ENCODE measurements at regions not wholly inside any gene's neighbourhood (a gene's known extent, or its start where the extent isn't known, plus 50 kb on each side); places are given as distances from the start of the nearest gene placed in this dataset.

GRCh38 chr12:69136931-69137613 is 102.3 kb upstream of the CPSF6 start:
- DNase-seq (no peak), ATAC-seq (no peak)
- peaks cover 0 to 14% (median 1%) of the 10 kb centered on the region in 5 donors for H3K27me3 Mint-ChIP-seq
- no peaks in the 10 kb centered on the region for H3K4me1 Mint-ChIP-seq
- H3K9me3 Mint-ChIP-seq = peaks cover 7 to 47% (median 22%) of the 10 kb centered on the region in 9 donors
- H3K27ac Mint-ChIP-seq = no peak overlapping the region
- no peak overlapping the region for H3K4me3 Mint-ChIP-seq
- H3K36me3 Mint-ChIP-seq = peaks cover 0 to 32% (median 27%) of the 10 kb centered on the region in 3 donors
- POLR2A ChIA-PET = no interaction called here

GRCh38 chr12:69141074-69141473 is 98.3 kb upstream of the CPSF6 start:
- no peak overlapping the region for H3K4me3 Mint-ChIP-seq
- H3K27me3 Mint-ChIP-seq = peaks cover 0 to 9% (median 1%) of the 10 kb centered on the region in 5 donors
- H3K36me3 Mint-ChIP-seq = peaks cover 0 to 32% (median 27%) of the 10 kb centered on the region in 3 donors
- H3K27ac Mint-ChIP-seq = no peak overlapping the region
- no peaks in the 10 kb centered on the region for H3K4me1 Mint-ChIP-seq
- ATAC-seq (no peak), DNase-seq (no peak)
- POLR2A ChIA-PET = no interaction called here
- peaks cover 7 to 47% (median 22%) of the 10 kb centered on the region in 9 donors for H3K9me3 Mint-ChIP-seq

GRCh38 chr12:69149270-69149669 is 90.1 kb upstream of the CPSF6 start:
- DNase-seq (no peak), ATAC-seq (no peak)
- H3K27me3 Mint-ChIP-seq = peaks cover 0 to 2% (median 0%) of the 10 kb centered on the region in 5 donors
- H3K36me3 Mint-ChIP-seq = peaks cover 0 to 2% (median 0%) of the 10 kb centered on the region in 3 donors
- POLR2A ChIA-PET = no interaction called here
- H3K4me1 Mint-ChIP-seq = peaks cover 0 to 8% (median under 1%) of the 10 kb centered on the region in 4 donors
- no peaks in the 10 kb centered on the region for H3K9me3 Mint-ChIP-seq
- H3K4me3 Mint-ChIP-seq = no peak overlapping the region
- H3K27ac Mint-ChIP-seq = peak overlapping the region in 1 of 10 donors; percentile 30

DNA sequence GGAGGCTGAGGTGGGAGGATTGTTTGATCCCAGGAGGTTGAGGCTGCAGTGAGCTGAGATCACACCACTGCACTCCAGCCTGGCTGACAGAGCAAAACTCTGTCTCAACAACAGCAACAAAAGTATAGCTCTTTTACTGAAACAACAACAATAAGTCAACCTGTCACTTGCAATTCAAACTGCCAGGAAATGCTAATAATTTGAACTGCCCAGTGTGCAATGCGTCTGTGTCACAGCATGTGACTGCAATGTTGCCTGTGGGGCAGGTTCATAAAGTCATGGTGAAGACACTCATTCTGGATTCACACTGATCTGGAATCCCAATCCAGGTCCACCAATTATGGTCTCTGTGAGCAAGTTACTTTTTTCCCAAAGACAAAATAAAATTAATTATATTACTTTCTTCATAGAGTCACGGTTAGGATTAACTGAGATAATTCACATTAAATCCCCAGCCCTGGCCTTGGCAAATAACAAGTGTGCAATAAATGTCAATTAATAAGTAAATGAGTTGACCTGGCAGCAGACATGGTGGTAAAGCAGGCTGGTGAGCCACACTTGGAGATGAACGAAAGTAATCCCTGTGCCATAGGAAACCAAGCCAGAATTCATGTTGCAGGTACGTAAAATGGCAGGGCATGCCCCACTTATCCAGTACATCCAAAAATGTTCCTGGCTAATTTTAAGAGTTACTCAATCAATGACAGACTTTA is 89.1 kb upstream of the CPSF6 start:
- H3K27ac Mint-ChIP-seq = no peak overlapping the region
- H3K36me3 Mint-ChIP-seq = peaks cover 0 to 2% (median 0%) of the 10 kb centered on the region in 3 donors
- peaks cover 0 to 12% (median 7%) of the 10 kb centered on the region in 4 donors for H3K4me1 Mint-ChIP-seq
- peaks cover 0 to 2% (median 0%) of the 10 kb centered on the region in 5 donors for H3K27me3 Mint-ChIP-seq
- no peak for ATAC-seq
- no peak for DNase-seq
- no peak overlapping the region for H3K4me3 Mint-ChIP-seq
- POLR2A ChIA-PET = no interaction called here
- no peaks in the 10 kb centered on the region for H3K9me3 Mint-ChIP-seq

DNA sequence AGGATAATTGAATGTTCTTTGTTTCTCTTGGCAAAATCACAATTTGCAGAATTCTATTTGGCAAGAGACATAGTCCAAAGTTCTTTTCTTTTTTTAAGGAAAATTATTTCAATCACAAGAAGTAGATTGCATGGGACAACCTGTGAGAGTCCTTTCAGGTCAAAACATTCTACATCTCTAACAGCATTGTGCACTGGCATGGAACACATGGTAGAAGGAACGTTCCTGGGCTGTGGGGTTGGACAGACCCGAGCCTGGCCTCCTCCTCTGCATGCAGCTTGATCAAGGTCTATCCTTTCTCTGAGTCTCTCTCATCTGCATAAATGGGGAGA is 88.6 kb upstream of the CPSF6 start:
- Mint-ChIP-seq H3K36me3 (peaks cover 0 to 2% (median 0%) of the 10 kb centered on the region in 3 donors), H3K4me1 (peaks cover 0 to 12% (median 7%) of the 10 kb centered on the region in 4 donors), H3K4me3 (no peak overlapping the region), H3K27ac (no peak overlapping the region), H3K9me3 (no peaks in the 10 kb centered on the region), H3K27me3 (peaks cover 0 to 2% (median 0%) of the 10 kb centered on the region in 5 donors)
- POLR2A ChIA-PET = no interaction called here
- no peak for ATAC-seq
- no peak for DNase-seq

DNA sequence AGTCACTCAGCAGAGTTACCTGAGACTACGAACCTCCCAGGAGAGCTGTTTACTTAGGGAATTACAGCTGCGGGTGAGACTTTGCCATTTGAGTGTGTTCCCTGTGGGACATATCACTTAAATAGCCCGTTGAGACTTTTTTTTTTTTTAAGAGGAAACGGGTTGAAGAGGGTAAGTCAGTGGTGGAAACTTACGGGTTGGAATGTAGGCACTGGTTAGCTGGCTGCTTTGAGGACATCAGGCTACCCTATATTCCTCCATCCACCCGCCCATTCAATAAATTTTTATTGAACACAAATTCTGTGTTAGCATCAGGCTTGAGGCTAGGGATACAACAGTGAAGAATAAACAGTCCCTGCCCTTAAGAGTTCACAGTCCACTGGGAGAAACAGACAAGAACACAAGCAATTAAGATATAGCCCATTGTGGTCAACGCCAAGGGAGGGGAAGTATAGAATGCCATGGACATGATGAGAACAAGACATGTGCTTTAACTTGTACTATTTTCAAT is 88.1 kb upstream of the CPSF6 start:
- Mint-ChIP-seq H3K4me3 (no peak overlapping the region), H3K27me3 (peaks cover 0 to 2% (median 0%) of the 10 kb centered on the region in 5 donors), H3K4me1 (peaks cover 0 to 12% (median 7%) of the 10 kb centered on the region in 4 donors), H3K27ac (peak overlapping the region in 1 of 10 donors; percentile 69), H3K36me3 (peaks cover 0 to 2% (median 0%) of the 10 kb centered on the region in 3 donors), H3K9me3 (no peaks in the 10 kb centered on the region)
- no peak for ATAC-seq
- no peak for DNase-seq
- POLR2A ChIA-PET = no interaction called here

DNA sequence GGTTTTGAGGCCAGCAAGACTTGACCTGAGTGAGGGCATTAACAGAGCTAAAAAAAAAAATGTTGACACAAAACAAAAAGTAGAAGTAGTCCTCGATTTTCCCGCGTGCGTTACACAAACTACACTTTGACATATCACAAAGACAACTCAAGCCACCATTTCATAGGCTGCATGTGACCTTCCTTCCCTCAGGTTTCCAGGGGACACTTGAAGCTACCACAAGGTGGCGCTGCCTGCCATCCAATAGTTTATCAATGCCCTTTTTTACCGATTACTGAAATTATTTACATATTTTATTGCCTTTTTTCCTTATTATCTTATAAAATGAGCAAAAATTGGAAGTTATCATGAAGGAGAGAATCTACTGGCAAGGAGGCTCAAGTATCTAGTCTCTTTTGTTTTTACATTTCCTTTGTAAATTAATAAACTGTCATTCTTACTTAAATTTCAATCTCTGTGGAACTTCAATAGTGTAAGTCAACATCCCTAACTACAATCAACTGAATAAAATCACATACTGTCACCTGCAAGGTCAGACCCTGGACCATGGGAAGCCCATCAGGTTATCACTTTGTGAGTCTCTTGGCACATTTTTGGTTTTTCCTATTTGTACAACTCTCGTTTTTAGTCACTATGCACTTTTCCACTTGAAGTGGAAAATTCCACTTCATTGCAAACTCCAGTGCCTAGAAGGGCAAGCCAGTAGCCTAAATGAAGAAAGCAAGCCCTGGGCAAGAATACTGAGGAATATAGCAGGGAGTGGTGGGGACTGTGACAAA is 84.6 kb upstream of the CPSF6 start:
- peak overlapping the region in 6 of 10 donors; percentile 1 to 41 (median 8) for H3K27ac Mint-ChIP-seq
- peaks cover 0 to 2% (median 0%) of the 10 kb centered on the region in 3 donors for H3K36me3 Mint-ChIP-seq
- H3K27me3 Mint-ChIP-seq = peaks cover 0 to 2% (median 0%) of the 10 kb centered on the region in 5 donors
- DNase-seq (peak; percentile 63 to 88 (median 74)), ATAC-seq (peak; percentile 71 to 74)
- peak overlapping the region in 1 of 10 donors; percentile 8 for H3K4me3 Mint-ChIP-seq
- POLR2A ChIA-PET = interaction anchor here (0.7 to 1.4 kb wide), 3 partner anchors 98 to 1885 kb away, joined by 3 to 6 read pairs (median 3); no protein-coding TSS in a partner anchor
- H3K9me3 Mint-ChIP-seq = no peaks in the 10 kb centered on the region
- peaks cover 0 to 18% (median 11%) of the 10 kb centered on the region in 4 donors for H3K4me1 Mint-ChIP-seq

DNA sequence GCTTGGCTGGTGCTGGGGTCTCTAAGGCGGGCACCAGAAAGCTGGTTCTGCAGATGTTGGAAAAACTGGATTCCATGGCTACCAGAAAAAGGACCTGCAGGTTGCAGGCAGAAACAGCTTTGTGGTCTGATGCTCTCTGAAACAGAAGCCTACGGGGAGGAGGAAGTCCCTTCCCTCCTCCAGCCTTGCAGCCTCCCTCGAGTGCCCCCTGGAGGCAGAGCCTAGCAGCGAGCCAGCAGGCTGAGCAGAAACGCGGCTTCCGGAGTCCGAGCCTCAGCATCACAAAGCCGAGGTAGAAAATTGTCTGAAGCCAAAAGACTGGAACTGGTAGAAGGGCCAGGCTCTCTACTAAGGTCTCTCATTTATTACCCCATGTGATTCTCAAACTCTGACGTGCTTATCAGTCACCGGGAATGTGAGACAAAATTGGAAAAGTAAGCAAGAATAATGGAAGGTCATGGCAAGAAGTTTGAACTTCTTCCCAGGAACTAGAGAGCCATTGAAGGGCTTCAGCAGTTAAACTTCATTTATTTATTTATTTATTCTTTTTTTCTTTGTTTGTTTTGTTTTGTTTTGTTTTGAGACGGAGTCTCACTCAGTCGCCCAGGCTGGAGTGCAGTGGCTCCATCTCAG is 82.2 kb upstream of the CPSF6 start:
- H3K9me3 Mint-ChIP-seq = no peaks in the 10 kb centered on the region
- peak overlapping the region; percentile 52 to 71 (median 62) for H3K4me3 Mint-ChIP-seq
- H3K27me3 Mint-ChIP-seq = peaks cover 0 to 2% (median 0%) of the 10 kb centered on the region in 5 donors
- H3K27ac Mint-ChIP-seq = peak overlapping the region in 6 of 10 donors; percentile 25 to 79 (median 57)
- ATAC-seq = peak; percentile 89 to 96
- peaks cover 3 to 23% (median 16%) of the 10 kb centered on the region in 4 donors for H3K4me1 Mint-ChIP-seq
- DNase-seq = peak; percentile 73 to 92 (median 84)
- peaks cover 0 to 2% (median 0%) of the 10 kb centered on the region in 3 donors for H3K36me3 Mint-ChIP-seq
- POLR2A ChIA-PET = interaction anchor here (0.9 to 1.8 kb wide), 3 partner anchors 80 to 97 kb away, joined by 3 to 5 read pairs (median 5); partner anchors contain the start of gene CPSF6

- ATAC-seq (peak; percentile 61 to 73), DNase-seq (peak in 5 of 10 donors; percentile 16 to 48 (median 28))
- H3K27me3 Mint-ChIP-seq = peaks cover 0 to 3% (median 0%) of the 10 kb centered on the region in 5 donors
- POLR2A ChIA-PET = no interaction called here
- no peaks in the 10 kb centered on the region for H3K36me3 Mint-ChIP-seq
- H3K4me3 Mint-ChIP-seq = no peak overlapping the region
- H3K27ac Mint-ChIP-seq = peak overlapping the region in 2 of 10 donors; percentile 16 to 57
- H3K9me3 Mint-ChIP-seq = no peaks in the 10 kb centered on the region
- peaks cover 3 to 9% (median 7%) of the 10 kb centered on the region in 4 donors for H3K4me1 Mint-ChIP-seq
Measured at GRCh38 chr12:69161829-69162228, 77.5 kb upstream of the CPSF6 start.

- Mint-ChIP-seq H3K9me3 (no peaks in the 10 kb centered on the region), H3K4me1 (peaks cover 3 to 6% (median 5%) of the 10 kb centered on the region in 4 donors), H3K36me3 (no peaks in the 10 kb centered on the region), H3K27me3 (peaks cover 0 to 3% (median 0%) of the 10 kb centered on the region in 5 donors), H3K27ac (peak overlapping the region in 1 of 10 donors; percentile 59), H3K4me3 (no peak overlapping the region)
- no peak for ATAC-seq
- DNase-seq = no peak
- POLR2A ChIA-PET = no interaction called here
Measured at GRCh38 chr12:69163681-69164362, 75.5 kb upstream of the CPSF6 start.

DNA sequence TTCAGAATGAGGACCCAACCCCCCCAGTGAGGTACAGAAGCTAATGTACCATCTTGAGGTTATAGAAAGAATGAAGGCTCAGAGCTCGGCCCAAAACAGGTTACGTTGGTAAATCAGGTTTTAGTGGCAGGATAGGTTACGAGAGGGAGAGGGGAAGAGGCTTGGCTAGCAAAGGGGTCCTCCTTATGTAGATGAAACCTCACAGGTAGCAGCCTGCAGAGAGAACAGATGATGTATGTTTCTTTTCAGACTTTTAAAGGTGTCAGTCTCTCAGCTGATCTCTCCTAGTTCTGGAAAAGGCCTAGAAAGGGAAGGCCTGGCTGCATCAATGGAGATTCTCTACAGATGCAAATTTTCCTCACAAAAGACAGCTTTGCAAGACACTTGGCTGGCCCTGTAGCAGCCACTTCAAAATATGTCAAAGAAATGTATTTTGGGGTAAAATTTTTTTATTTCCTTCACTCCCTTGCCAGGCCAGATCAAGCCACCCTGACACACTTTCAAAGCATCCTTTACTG is 71.7 kb upstream of the CPSF6 start:
- Mint-ChIP-seq H3K4me3 (no peak overlapping the region), H3K27me3 (peaks cover 0 to 3% (median 0%) of the 10 kb centered on the region in 5 donors), H3K9me3 (no peaks in the 10 kb centered on the region), H3K36me3 (no peaks in the 10 kb centered on the region), H3K4me1 (no peaks in the 10 kb centered on the region), H3K27ac (no peak overlapping the region)
- ATAC-seq (no peak), DNase-seq (no peak)
- POLR2A ChIA-PET = no interaction called here
